HEK293T (cell line): ENCODE measurements at regions not wholly inside any gene's neighbourhood (a gene's known extent, or its start where the extent isn't known, plus 50 kb on each side); places are given as distances from the start of the nearest gene placed in this dataset.
A peak's percentile ranks its signal among the peaks of the same experiment; 100 is the strongest.

Experiments
- CTCF ChIA-PET: fragments of 350-600 bp; formaldehyde crosslinking; extraction: SDS; loops from one replicate; lab custom pipeline; 2021; ENCODE audit warnings: antibody characterized with exemption, inconsistent platforms; lab: Yijun Ruan, JAX
- POLR2A ChIA-PET: fragments of 350-600 bp; formaldehyde crosslinking; extraction: SDS; loops from one replicate; lab custom pipeline; 2020; ENCODE audit warnings: antibody characterized with exemption, inconsistent platforms; lab: Yijun Ruan, JAX
- DNase-seq: peaks from one replicate; pipeline ENCODE4 v3.0.0; 2012; ENCODE audit warnings: mixed read lengths; ENCODE audit errors: extremely low spot score
- ARNT ChIP-seq: fragments of 450-650 bp; IDR thresholded peaks from 2 replicates; pipeline ENCODE4 v1.6.1; 2017; ENCODE audit warnings: mild to moderate bottlenecking
- BHLHE40 ChIP-seq: fragments of 450-650 bp; IDR thresholded peaks from 2 replicates; pipeline ENCODE4 v1.6.1; 2016; ENCODE audit warnings: mild to moderate bottlenecking, moderate library complexity, borderline replicate concordance
- CTBP1 ChIP-seq: fragments of 450-650 bp; IDR thresholded peaks from 2 replicates; pipeline ENCODE4 v1.6.1; 2016; ENCODE audit warnings: borderline replicate concordance
- ELF4 ChIP-seq: fragments of 450-650 bp; IDR thresholded peaks from 2 replicates; pipeline ENCODE4 v1.6.1; 2017; ENCODE audit warnings: antibody characterized with exemption
- FOXA1 ChIP-seq: fragments of 450-650 bp; IDR thresholded peaks from 2 replicates; pipeline ENCODE4 v1.6.1; 2016; ENCODE audit warnings: mild to moderate bottlenecking
- FOXK2 ChIP-seq: fragments of 450-650 bp; IDR thresholded peaks from 2 replicates; pipeline ENCODE4 v1.6.1; 2016; ENCODE audit warnings: mild to moderate bottlenecking
- FOXM1 ChIP-seq: fragments of 450-650 bp; IDR thresholded peaks from 2 replicates; pipeline ENCODE4 v1.6.1; 2017; ENCODE audit warnings: mild to moderate bottlenecking, borderline replicate concordance
- HDGF ChIP-seq: fragments of 450-650 bp; IDR thresholded peaks from 2 replicates; pipeline ENCODE4 v1.6.1; 2017; ENCODE audit warnings: antibody characterized with exemption, borderline replicate concordance
- L3MBTL2 ChIP-seq: fragments of 450-650 bp; conservative IDR thresholded peaks from 2 replicates; pipeline ENCODE4 v1.6.1; 2016; ENCODE audit warnings: mild to moderate bottlenecking
- LEF1 ChIP-seq: fragments of 450-650 bp; IDR thresholded peaks from 2 replicates; pipeline ENCODE4 v1.6.1; 2017; ENCODE audit warnings: mild to moderate bottlenecking, borderline replicate concordance
- NFRKB ChIP-seq: fragments of 450-650 bp; IDR thresholded peaks from 2 replicates; pipeline ENCODE4 v1.6.1; 2016; ENCODE audit warnings: mild to moderate bottlenecking, moderate library complexity
- PKNOX1 ChIP-seq: fragments of 450-650 bp; IDR thresholded peaks from 2 replicates; pipeline ENCODE4 v1.6.1; 2016
- SP1 ChIP-seq: fragments of 450-650 bp; IDR thresholded peaks from 2 replicates; pipeline ENCODE4 v1.6.1; 2017
- SUZ12 ChIP-seq: fragments of 450-650 bp; IDR thresholded peaks from 2 replicates; pipeline ENCODE4 v1.6.1; 2016; ENCODE audit warnings: mild to moderate bottlenecking
- TARDBP ChIP-seq: fragments of 450-650 bp; IDR thresholded peaks from 2 replicates; pipeline ENCODE4 v1.6.1; 2016
- ZNF384 ChIP-seq: fragments of 450-650 bp; IDR thresholded peaks from 2 replicates; pipeline ENCODE4 v1.6.1; 2016

GRCh38 chr5:82367930-82368329 is 89.8 kb upstream of the RPS23 start:
- POLR2A ChIA-PET, result interaction anchor here (0.6 kb wide), 1 partner anchor 1315 kb away, joined by 3 read pairs; no protein-coding TSS in a partner anchor
- CTCF ChIA-PET, result no interaction called here
- no peak for DNase-seq
- TF ChIP-seq ARNT, result no peak
- TF ChIP-seq NFRKB, result no peak

- CTCF ChIA-PET, result interaction anchor here (0.6 to 1.0 kb wide), 2 partner anchors 19 to 54 kb away, joined by 3 read pairs; no protein-coding TSS in a partner anchor
- POLR2A ChIA-PET, result interaction anchor here (0.9 to 1.7 kb wide), 2 partner anchors 13 to 23 kb away, joined by 3 read pairs; no protein-coding TSS in a partner anchor
- TF ChIP-seq HDGF (no peak), SUZ12 (no peak), L3MBTL2 (no peak), TARDBP (no peak), FOXM1 (no peak)
- DNase-seq, result no peak
These were observed 87.6 kb upstream of the RPS23 start for GRCh38 chr5:82365744-82366228.

- CTCF ChIA-PET, result interaction anchor here (1.3 kb wide), 1 partner anchor 12 kb away, joined by 3 read pairs; no protein-coding TSS in a partner anchor
- no peak for DNase-seq
- no peak for TF ChIP-seq ZNF384
- TF ChIP-seq L3MBTL2, result no peak
- no peak for TF ChIP-seq TARDBP
- TF ChIP-seq SUZ12, result no peak
- TF ChIP-seq PKNOX1, result no peak
- no peak for TF ChIP-seq LEF1
- TF ChIP-seq NFRKB, result no peak
- no peak for TF ChIP-seq CTBP1
- no peak for TF ChIP-seq ARNT
- no peak for TF ChIP-seq SP1
- no peak for TF ChIP-seq HDGF
- no peak for TF ChIP-seq FOXK2
- no peak for TF ChIP-seq BHLHE40
- TF ChIP-seq FOXA1, result no peak
- TF ChIP-seq FOXM1, result no peak
- POLR2A ChIA-PET, result interaction anchor here (1.7 kb wide), 1 partner anchor 24 kb away, joined by 3 read pairs; no protein-coding TSS in a partner anchor
These were observed 86.9 kb upstream of the RPS23 start for GRCh38 chr5:82365026-82365425.

GRCh38 chr5:82364497-82364896 is 86.3 kb upstream of the RPS23 start:
- TF ChIP-seq L3MBTL2 (no peak), ELF4 (no peak), FOXA1 (no peak), PKNOX1 (no peak), FOXK2 (no peak), SP1 (no peak), FOXM1 (no peak), LEF1 (no peak), SUZ12 (no peak), CTBP1 (no peak), ZNF384 (no peak)
- ChIA-PET POLR2A (interaction anchor here (1.7 kb wide), 1 partner anchor 24 kb away, joined by 3 read pairs; no protein-coding TSS in a partner anchor), CTCF (interaction anchor here (0.5 to 1.3 kb wide), 2 partner anchors 12 to 652 kb away, joined by 3 read pairs; no protein-coding TSS in a partner anchor)
- peak; percentile 31 for DNase-seq

- ChIA-PET POLR2A (interaction anchor here (0.6 kb wide), 1 partner anchor 188 kb away, joined by 4 read pairs; no protein-coding TSS in a partner anchor), CTCF (interaction anchor here (0.7 kb wide), 1 partner anchor 274 kb away, joined by 3 read pairs; no protein-coding TSS in a partner anchor)
- no peak for DNase-seq
- TF ChIP-seq HDGF (no peak), ARNT (no peak), FOXM1 (no peak), CTBP1 (no peak), ELF4 (no peak), SUZ12 (no peak), PKNOX1 (no peak), FOXA1 (no peak), SP1 (no peak), TARDBP (no peak), BHLHE40 (no peak), L3MBTL2 (no peak), NFRKB (no peak), LEF1 (no peak), ZNF384 (no peak), FOXK2 (no peak)
These were observed 85.4 kb upstream of the RPS23 start for GRCh38 chr5:82363524-82363923.

- ChIA-PET CTCF (interaction anchor here (0.7 kb wide), 1 partner anchor 275 kb away, joined by 3 read pairs; no protein-coding TSS in a partner anchor), POLR2A (no interaction called here)
- TF ChIP-seq TARDBP (no peak), BHLHE40 (no peak), ZNF384 (no peak), CTBP1 (no peak), SUZ12 (no peak), FOXA1 (no peak), L3MBTL2 (no peak), ELF4 (no peak), FOXK2 (no peak), PKNOX1 (no peak), LEF1 (no peak), NFRKB (no peak)
- DNase-seq, result no peak
These were observed 84.5 kb upstream of the RPS23 start for GRCh38 chr5:82362636-82363035.
